SK-N-SH treated with all-trans-retinoic acid at 6 μM for 48 hours (cell line): ENCODE measurements at regions not wholly inside any gene's neighbourhood (a gene's known extent, or its start where the extent isn't known, plus 50 kb on each side); places are given as distances from the start of the nearest gene placed in this dataset.

Experiments
- ARNTL ChIP-seq: fragments of 450-650 bp; formaldehyde crosslinking; IDR thresholded peaks from 2 replicates; pipeline ENCODE4 v1.5.0; 2020; ENCODE audit warnings: low read depth, mild to moderate bottlenecking, moderate library complexity, borderline replicate concordance
- CSDC2 ChIP-seq: fragments of 250-450 bp; sonication (Bioruptor Pico); IDR thresholded peaks from 2 replicates; pipeline ENCODE4 v1.5.0; 2020; ENCODE audit warnings: mild to moderate bottlenecking, moderate library complexity
- ESRRG ChIP-seq: fragments of 250-450 bp; sonication (Bioruptor Pico); IDR thresholded peaks from 2 replicates; pipeline ENCODE4 v1.6.1; 2021; ENCODE audit warnings: mild to moderate bottlenecking
- GLIS3 ChIP-seq: fragments of 250-450 bp; sonication (Bioruptor Pico); IDR thresholded peaks from 2 replicates; pipeline ENCODE4 v1.5.0; 2020; ENCODE audit warnings: mild to moderate bottlenecking, moderate library complexity
- ISL1 ChIP-seq: fragments of 250-450 bp; sonication (Bioruptor Pico); IDR thresholded peaks from 2 replicates; pipeline ENCODE4 v2.1.2; 2022; ENCODE audit warnings: mild to moderate bottlenecking, moderate library complexity
- PPARA ChIP-seq: fragments of 250-450 bp; sonication (Bioruptor Pico); IDR thresholded peaks from 2 replicates; pipeline ENCODE4 v1.5.0; 2020; ENCODE audit warnings: mild to moderate bottlenecking, borderline replicate concordance
- TCF4 ChIP-seq: fragments of 250-450 bp; sonication (Bioruptor Pico); IDR thresholded peaks from 2 replicates; pipeline ENCODE4 v1.8.0; 2021; ENCODE audit warnings: mild to moderate bottlenecking, moderate library complexity, borderline replicate concordance
- TOX ChIP-seq: fragments of 250-450 bp; sonication (Bioruptor Pico); IDR thresholded peaks from 2 replicates; pipeline ENCODE4 v1.8.0; 2021; ENCODE audit warnings: mild to moderate bottlenecking, moderate library complexity, borderline replicate concordance
- ZFP3 ChIP-seq: fragments of 250-450 bp; sonication (Bioruptor Pico); IDR thresholded peaks from 2 replicates; pipeline ENCODE4 v1.5.0; 2020; ENCODE audit warnings: mild to moderate bottlenecking, moderate library complexity
- ZFP30 ChIP-seq: fragments of 450-650 bp; formaldehyde crosslinking; IDR thresholded peaks from 2 replicates; pipeline ENCODE4 v1.5.0; 2022; ENCODE audit warnings: mild to moderate bottlenecking, moderate library complexity
- ZNF70 ChIP-seq: fragments of 450-650 bp; formaldehyde crosslinking; IDR thresholded peaks from 2 replicates; pipeline ENCODE4 v1.5.0; 2020; ENCODE audit warnings: mild to moderate bottlenecking, moderate library complexity
- ZNF8 ChIP-seq: fragments of 450-650 bp; formaldehyde crosslinking; IDR thresholded peaks from 2 replicates; pipeline ENCODE4 v1.5.0; 2020; ENCODE audit warnings: mild to moderate bottlenecking, moderate library complexity
- TF ChIP-seq, protein P1 (sequence below): fragments of 250-450 bp; sonication (Bioruptor Pico); IDR thresholded peaks from 2 replicates; pipeline ENCODE4 v1.5.1; 2020; ENCODE audit warnings: low read depth, mild to moderate bottlenecking, moderate library complexity
- TF ChIP-seq, protein P2 (sequence below): fragments of 250-450 bp; sonication (Bioruptor Pico); IDR thresholded peaks from 2 replicates; pipeline ENCODE4 v1.8.0; 2020; ENCODE audit warnings: mild to moderate bottlenecking, moderate library complexity, borderline replicate concordance

DNA sequence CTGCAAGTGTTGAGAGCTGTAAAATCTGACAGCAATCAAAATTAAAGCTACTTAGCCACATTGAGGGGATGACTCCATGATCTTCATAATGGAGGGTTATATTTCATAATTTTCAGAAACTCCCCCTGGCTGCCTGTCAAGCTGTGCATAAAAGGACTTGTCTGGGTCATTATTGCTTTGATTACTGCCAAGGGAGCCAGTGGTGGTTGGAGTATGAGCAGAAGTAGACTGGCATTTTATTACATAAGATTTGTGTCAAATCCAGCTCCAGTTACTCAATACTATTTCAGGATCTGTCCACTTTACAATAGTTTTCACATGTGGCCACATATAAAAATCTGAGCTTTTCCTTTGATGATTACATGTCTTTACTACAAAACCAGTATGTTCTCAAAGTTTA is 108.9 kb upstream of the SLC5A12 start:
- TF ChIP-seq ZFP3 (CRISPR knock-in tag), result no peak
- no peak for TF ChIP-seq TOX (CRISPR knock-in tag)
- TF ChIP-seq ISL1, result no peak
- TF ChIP-seq, protein P1, sequence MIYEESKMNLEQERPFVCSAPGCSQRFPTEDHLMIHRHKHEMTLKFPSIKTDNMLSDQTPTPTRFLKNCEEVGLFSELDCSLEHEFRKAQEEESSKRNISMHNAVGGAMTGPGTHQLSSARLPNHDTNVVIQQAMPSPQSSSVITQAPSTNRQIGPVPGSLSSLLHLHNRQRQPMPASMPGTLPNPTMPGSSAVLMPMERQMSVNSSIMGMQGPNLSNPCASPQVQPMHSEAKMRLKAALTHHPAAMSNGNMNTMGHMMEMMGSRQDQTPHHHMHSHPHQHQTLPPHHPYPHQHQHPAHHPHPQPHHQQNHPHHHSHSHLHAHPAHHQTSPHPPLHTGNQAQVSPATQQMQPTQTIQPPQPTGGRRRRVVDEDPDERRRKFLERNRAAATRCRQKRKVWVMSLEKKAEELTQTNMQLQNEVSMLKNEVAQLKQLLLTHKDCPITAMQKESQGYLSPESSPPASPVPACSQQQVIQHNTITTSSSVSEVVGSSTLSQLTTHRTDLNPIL (CRISPR knock-in tag), result no peak
- TF ChIP-seq, protein P2, sequence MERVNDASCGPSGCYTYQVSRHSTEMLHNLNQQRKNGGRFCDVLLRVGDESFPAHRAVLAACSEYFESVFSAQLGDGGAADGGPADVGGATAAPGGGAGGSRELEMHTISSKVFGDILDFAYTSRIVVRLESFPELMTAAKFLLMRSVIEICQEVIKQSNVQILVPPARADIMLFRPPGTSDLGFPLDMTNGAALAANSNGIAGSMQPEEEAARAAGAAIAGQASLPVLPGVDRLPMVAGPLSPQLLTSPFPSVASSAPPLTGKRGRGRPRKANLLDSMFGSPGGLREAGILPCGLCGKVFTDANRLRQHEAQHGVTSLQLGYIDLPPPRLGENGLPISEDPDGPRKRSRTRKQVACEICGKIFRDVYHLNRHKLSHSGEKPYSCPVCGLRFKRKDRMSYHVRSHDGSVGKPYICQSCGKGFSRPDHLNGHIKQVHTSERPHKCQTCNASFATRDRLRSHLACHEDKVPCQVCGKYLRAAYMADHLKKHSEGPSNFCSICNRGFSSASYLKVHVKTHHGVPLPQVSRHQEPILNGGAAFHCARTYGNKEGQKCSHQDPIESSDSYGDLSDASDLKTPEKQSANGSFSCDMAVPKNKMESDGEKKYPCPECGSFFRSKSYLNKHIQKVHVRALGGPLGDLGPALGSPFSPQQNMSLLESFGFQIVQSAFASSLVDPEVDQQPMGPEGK (CRISPR knock-in tag), result no peak
- no peak for TF ChIP-seq ZFP30 (CRISPR knock-in tag)
- no peak for TF ChIP-seq ZNF70
- no peak for TF ChIP-seq CSDC2 (CRISPR knock-in tag)
- no peak for TF ChIP-seq TCF4 (CRISPR knock-in tag)
- TF ChIP-seq ESRRG, result no peak
- TF ChIP-seq PPARA, result no peak
- TF ChIP-seq ZNF8, result no peak
- TF ChIP-seq GLIS3, result no peak
- no peak for TF ChIP-seq ARNTL (CRISPR knock-in tag)
